Right lobe of liver (tissue), 4 donors: ENCODE measurements at regions not wholly inside any gene's neighbourhood (a gene's known extent, or its start where the extent isn't known, plus 50 kb on each side); places are given as distances from the start of the nearest gene placed in this dataset.

Experiments
- CTCF ChIP-seq, 4 donors: fragments of 200-600 bp in 3 of 4; fragments of 450-650 bp in 1 of 4; IDR thresholded peaks; one replicate each; pipeline versions ENCODE4 v1.5.1 to v1.8.0; 2016 to 2022; ENCODE audit warnings: antibody characterized with exemption in 4 of 4, mild to moderate bottlenecking in 2 of 4
- POLR2A ChIP-seq: fragments of 450-650 bp; IDR thresholded peaks from one replicate; pipeline ENCODE4 v1.6.1; 2017; ENCODE audit warnings: antibody characterized with exemption, mild to moderate bottlenecking
- donor health status: DM: no; HTN: no; CAD: no.
- donor health status: DM: no; HTN: no; CAD: no.
- donor health status: DM: no; HTN: yes; CAD: no.

GRCh38 chr6:74626288-74626687 is 579.6 kb downstream of the COL12A1 start:
- TF ChIP-seq CTCF (IDR thresholded peaks at IDR 0.05): no peak
- TF ChIP-seq POLR2A: no peak
